HG03064 (cell line): ENCODE measurements at regions not wholly inside any gene's neighbourhood (a gene's known extent, or its start where the extent isn't known, plus 50 kb on each side); places are given as distances from the start of the nearest gene placed in this dataset.

Experiments
- ATAC-seq: cut with Tn5 transposase; IDR thresholded peaks from one replicate; pipeline ENCODE4 v1.9.1; 2021; ENCODE audit warnings: low read depth; ENCODE audit not compliant: unreplicated experiment

DNA sequence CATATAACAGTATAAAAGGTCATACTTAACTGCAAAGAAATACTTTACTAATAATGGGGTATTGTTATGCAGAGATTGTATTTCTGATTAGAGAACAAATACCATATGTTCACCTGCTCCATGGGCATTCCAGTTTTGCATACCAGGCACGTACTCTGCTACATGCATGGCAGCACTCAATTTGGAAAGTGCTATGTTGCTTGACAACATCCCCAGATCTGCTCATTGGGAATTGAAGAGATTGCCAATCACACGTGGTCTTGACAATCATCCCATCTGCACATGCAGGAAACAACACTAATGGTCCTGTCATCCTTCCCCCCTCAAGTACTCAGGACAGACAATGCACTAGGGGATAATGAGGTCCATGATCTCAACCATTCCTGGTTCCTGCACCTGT lies 63.4 kb upstream of the PDE4B start:
- no peak for ATAC-seq

DNA sequence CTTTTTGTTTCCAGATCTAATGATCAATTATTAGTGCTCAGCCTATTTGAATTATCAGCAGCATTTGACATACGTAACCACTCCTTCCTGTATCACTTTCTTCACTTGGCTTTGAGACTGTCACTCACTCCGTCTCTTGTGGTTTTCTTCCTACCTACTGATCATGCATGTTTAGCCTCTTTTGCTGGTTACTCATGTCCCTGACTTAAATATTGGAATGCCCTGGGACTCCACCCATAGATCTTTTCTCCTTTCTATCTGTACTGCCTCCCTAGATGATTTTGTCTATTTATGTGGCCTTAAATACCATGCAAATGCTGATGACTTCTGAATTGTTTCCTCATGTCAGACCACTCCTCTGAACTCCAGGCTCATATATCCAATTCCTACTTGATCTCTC lies 57.7 kb upstream of the PDE4B start:
- ATAC-seq, result no peak

DNA sequence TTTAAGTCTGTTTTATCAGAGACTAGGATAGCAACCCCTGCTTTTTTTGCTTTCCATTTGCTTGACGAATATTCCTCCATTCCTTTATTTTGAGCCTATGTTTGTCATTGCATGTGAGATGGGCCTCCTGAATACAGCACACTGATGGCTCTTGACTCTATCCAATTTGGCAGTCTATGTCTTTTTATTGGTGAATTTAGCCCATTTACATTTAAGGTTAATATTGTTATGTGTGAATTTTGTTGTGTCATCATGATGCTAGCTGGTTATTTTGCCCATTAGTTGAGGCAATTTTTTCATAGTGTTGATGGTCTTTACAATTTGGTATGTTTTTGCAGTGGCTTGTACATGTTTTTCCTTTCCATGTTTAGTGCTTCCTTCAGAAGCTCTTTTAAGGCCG lies 50.7 kb upstream of the PDE4B start:
- no peak for ATAC-seq
